Epidermal melanocyte (primary cell): ENCODE measurements at regions not wholly inside any gene's neighbourhood (a gene's known extent, or its start where the extent isn't known, plus 50 kb on each side); places are given as distances from the start of the nearest gene placed in this dataset.

Experiments
- DNase-seq: peaks from one replicate; pipeline ENCODE4 v3.0.0; 2011; ENCODE audit warnings: low spot score; ENCODE audit not compliant: insufficient read length

GRCh38 chr5:123751670-123752069 lies 239.7 kb downstream of the CSNK1G3 start:
- no peak for DNase-seq

DNA sequence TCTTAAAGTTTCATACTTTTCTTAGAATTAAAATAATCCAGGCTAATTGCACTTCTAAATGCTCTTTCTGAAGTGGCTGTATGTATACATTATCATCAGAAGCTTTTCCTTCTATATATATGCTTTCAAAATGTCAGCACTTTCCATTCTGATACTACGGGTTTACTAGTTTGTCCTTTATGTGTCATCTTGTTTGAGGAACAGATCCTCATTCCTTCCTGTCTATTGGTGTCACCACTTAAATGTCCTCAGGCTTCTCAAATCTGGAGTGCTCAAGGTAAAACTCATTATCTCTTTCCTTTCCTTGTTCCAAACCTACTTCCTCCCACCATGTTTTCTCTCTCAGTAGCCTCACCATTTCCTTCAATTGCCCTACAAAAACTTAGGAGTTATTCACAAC lies 236.3 kb downstream of the CSNK1G3 start:
- no peak for DNase-seq

DNA sequence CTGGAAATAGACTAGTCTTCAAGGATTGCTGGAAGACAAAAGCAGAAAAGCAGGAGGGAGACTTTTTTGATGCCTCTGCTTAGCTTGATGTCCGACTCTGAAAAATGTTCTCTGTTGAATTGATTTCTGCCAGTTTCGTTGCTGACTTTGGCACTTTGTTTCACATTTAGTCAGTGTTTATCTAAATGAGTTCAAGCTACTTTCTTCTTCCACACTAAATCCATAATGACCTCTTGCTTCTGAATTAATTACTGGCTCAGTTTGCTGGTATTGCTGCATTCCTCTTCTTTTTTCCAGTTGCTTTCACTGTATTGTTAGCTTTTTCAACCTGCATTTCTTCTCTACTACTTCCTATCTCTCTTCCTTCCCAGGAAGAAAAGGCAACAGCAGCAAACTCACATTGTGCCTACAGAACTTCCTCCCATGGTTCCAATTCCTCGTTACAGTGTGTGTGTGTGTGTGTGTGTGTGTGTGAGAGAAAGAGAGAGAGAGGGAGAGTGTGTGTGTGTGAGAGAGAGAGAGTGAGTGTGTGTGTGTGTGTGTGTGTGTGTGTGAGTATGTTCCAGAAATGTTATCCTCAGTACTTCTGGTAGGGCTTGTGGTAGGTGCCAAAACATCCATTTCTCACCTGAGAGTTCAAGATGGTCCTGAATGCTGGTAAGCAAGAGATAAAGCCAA lies 234.8 kb downstream of the CSNK1G3 start:
- DNase-seq = no peak

GRCh38 chr5:123743990-123744583 lies 232.1 kb downstream of the CSNK1G3 start:
- DNase-seq = no peak

DNA sequence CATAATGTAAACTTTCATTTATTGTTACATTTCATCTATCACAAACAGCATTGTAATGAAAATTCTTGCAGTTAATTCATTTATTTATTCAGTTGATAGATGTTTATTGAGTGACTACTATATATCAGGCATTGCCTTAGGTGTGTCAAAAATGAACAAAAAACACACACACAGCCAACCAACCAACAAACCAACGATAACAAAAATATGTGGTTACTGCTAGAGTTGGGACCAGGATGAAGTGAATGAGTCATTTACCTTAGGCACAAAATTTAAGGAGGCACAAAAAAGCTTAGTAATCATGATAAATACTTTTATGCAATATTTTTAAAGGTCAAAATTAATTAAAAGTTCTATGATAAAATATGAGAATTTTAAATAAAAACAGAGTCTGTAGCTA lies 223.4 kb downstream of the CSNK1G3 start:
- no peak for DNase-seq

DNA sequence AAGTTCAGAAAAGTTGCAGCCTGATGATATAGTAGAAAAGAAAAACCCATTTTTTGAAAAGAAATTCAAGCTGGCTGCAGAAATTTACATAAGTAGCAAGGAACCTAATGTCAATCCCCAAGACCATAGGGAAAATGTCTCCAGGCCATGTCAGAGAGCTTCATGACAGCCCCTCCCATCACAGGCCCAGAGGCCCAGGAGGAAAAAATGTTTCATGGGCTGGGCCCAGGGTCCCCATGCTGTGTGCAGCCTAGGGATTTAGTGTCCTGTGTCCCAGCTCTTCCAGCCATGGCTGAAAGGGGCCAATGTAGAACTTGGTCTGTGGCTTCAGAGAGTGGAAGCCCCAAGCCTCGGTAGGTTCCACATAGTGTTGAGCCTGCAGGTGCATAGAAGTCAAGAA lies 220.3 kb downstream of the CSNK1G3 start:
- DNase-seq = no peak

DNA sequence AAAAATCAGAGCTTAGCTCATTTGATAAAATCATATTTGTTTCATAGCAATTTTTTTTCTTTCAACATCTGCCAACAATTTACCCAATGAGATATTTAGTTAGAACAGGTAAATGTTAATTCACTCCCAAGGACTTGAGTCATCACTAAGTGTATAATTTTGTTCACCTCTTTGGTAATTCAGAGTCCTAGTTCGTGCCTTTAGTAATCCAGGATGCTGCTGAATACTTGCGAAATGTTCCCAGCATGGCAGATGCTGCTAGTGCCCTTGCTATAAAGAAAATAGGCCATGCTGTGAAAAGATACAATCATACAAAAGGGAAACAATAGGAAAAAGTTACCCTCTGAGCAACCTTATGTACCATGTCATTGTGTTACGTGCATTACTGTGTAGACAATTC lies 210.5 kb downstream of the CSNK1G3 start:
- DNase-seq = no peak

DNA sequence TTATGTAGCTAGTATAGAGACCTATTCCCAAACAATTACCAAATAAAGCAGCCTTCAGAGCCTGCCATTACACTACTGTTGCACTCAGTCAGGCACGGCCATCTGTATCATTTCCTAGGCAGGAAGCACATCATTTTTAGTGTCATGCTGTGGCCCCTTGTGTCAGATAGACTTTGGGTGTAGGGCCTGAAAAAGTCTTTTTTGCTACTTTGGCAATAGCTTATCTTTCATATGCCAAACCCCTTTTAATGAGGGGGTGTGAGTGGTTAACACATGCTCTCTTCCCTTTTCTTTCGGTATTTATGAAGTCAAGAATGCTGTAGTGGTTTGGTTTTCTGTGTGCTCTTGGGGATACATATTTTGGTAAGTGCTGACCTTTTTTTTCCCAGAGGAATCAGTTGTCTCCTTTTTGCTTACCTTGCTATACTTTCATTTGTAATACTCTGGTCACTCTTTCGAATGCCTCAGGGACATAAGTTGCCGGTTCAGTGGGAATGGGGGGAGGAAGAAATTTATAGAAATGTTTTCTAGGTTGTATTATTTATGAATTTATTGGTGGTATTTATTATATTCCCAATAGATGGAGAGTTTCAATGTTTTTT lies 209.8 kb downstream of the CSNK1G3 start:
- no peak for DNase-seq

GRCh38 chr5:123720955-123721354 lies 209.0 kb downstream of the CSNK1G3 start:
- DNase-seq = no peak

DNA sequence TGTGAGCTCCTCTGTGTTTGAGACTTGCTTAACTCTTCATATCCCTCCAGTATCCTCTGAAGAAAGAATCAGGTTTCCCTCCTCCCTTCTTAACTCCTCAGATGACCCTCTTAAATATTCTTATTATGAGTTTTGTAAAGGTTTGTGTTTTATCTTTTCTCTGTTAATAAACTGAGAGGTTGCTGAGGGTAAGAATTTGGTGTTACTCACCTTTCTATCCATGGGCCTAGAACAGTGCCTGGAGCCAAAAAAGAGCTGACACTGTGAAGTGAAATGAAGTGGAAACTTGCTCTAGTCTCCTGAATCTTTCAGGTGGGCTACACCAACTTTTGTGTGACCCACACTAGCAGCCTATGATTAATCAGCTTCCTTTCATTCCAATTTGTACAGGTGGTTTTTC lies 208.4 kb downstream of the CSNK1G3 start:
- DNase-seq = no peak

GRCh38 chr5:123719004-123719403 lies 207.0 kb downstream of the CSNK1G3 start:
- no peak for DNase-seq

- no peak for DNase-seq
These were observed 206.3 kb downstream of the CSNK1G3 start for GRCh38 chr5:123718238-123718637.

DNA sequence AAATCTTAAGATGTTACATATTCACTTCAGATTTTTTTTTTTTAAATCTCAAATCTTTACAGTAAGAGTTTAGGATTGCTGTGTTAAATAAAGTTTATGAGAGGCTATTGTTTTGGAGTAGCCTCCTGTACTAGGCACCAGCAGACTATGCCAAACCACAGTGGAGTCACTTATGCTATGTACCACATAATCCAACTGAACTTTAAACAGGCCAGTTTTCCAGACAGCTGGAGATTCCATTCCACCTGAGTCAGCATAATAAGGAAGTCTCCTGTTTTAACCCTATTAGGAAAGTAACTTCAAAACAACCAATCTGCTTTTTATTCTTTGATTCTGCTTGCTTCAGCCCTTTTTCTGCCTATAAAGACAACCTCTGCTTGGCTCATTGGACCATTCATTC lies 205.2 kb downstream of the CSNK1G3 start:
- no peak for DNase-seq

DNA sequence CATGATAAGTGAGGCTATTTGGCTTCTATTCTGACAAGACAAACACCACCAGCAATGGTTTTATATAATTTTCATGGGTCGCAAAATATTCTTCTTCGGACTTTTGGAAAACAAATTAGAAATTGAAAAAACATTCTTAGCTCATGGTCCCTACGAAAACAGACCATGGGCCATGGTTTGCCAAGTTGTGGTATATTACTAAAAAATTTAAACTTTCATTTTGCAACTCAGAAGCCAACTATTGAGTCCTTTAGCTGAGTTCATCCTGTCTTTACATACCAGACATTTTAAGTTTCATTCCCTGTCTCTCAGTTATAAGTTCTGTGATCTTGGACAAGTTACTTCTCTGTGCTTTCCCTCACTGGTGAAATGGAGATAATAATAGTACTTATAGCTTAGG lies 198.1 kb downstream of the CSNK1G3 start:
- DNase-seq = no peak

- DNase-seq = no peak
These were observed 197.4 kb downstream of the CSNK1G3 start for GRCh38 chr5:123709422-123709821.

GRCh38 chr5:123708074-123708806 lies 196.3 kb downstream of the CSNK1G3 start:
- no peak for DNase-seq

DNA sequence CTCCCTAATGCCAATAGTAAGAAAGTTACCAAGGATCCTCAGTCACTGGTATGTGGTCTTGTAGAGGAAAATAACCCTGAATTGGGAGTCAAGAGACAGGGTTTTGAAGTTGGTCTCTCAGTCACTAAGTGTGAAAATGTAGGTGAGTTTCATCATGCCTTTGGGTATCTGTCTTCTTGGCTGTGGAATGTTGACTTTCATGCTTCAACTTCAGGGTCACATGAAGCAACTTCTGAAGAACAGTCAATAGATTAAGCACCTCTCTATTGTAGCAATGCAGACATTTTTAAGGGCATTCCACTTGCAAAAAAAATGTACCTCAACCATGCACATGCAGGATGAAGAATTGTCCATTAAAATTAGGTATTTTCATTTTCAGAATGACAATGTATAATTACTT lies 194.6 kb downstream of the CSNK1G3 start:
- no peak for DNase-seq

DNA sequence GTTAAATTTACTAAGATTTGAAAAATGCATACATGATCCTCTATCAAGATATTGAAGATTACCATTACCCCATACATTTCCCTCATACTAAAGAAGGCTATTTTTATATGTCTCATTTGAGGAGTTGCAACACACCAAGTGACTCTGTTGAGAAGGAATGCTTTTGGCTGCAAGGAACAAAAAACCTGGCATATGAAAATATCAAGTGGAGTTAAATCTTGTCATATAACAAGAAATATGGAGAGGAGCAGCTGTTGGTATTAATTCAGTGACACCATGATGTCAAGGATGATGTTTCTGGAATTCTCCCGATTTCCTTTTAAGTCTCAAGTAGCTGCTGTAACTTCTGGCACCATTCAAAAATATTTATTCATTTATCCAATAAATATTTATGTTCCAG lies 193.8 kb downstream of the CSNK1G3 start:
- no peak for DNase-seq

DNA sequence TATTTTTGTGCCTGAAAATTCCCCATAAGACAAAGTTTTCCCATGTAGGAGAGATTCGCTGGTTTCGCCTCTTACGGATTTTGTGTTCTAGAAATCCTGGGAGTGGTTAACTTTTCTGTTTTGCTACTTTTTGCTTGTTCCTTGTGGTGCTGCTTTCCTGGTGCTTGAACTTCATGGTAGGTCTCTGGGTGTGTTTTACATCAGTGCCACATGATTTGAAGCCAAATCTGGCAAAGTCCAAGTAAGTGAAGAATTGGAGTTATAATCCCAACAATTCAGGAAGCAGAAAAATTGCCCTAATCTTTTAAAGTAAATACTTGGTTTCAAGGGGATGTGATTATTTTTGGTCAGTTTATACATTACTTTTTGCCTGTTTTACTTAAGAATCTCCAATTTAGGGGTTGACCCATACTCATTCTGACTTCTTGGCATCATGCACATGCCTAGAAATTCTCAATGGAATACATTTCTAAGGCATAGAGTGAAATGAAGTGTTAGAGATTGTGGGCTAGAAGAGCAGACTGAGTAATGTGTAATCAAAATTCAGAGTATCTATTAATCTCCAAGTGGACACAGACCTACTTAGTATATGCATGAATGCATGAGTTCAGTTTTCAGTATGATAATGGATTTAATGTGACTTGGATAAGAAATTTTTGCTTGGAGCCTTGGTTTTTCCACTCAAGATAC lies 189.7 kb downstream of the CSNK1G3 start:
- no peak for DNase-seq

DNA sequence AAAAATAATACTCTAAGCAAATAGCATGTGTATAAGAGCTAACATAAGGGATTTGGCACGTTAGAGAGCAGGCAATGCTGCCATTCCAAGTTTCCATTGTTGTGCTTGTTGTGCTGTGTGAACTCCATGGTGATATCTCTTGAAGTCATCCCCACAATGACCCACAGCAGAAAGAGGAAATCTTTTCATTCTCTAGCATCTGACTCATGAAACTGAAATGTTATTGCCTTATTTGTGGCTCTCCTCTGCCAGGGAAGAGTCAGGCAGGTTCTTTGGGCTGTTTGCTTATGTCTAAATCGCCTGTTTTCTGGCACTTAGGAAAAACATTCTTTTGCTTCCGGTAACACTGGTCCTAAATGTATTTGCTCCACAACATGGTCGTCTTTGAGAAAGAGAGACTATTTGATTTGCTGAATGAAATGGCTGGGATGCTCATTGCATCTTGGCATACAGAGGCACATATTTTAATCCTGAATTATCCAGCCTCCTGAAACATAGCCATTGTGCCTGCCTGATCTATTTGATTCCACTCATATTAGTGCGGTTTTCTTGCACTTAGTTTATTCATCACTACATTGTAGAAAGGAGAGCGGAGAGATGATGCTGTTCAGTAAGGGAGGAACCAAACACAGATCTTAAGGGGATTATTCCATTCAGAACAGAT lies 188.8 kb downstream of the CSNK1G3 start:
- peak; percentile 25 for DNase-seq

DNA sequence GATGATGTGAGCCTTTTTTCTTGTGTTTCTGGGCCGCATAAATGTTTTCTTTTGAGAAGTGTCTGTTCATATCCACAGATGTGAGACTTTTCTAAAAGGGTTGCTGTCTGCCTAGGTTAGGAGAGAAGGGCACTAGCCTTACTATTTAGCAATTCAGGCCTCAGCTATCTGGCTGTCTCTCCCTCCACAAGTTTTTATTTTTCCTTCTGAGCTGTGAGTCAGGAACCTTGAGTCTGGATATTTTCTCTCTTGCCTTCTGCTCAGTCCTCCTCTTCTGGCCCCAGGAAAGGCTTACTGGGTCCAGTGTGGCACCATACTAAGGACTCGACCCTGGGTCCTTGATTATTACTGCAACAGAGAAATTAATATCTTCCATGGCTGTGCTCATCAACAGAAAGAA lies 187.6 kb downstream of the CSNK1G3 start:
- DNase-seq = no peak
